Superior temporal gyrus (tissue), 1 donor: ENCODE measurements at regions not wholly inside any gene's neighbourhood (a gene's known extent, or its start where the extent isn't known, plus 50 kb on each side); places are given as distances from the start of the nearest gene placed in this dataset.

Experiments
- DNase-seq: peaks from one replicate; pipeline ENCODE4 v3.0.0-alpha.2; 2016; ENCODE audit errors: extremely low spot score

DNA sequence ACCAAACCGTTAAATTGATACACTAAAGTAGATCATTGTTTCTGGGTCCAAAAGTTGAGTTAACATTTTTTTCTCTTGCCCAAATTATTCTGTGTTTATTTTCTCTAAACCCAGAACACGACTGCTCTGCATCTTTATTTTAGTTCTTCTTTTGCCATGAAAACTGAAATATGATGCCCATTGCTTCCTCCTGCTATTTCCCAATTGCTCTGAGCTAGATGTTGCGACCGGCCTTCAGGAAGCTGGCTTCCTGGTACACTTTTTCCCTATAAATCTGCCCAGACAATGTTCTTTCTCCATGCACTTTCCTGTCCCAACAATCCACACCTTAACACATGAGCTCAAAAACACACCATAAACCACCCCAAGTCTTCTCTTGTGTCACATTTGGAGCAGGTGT, 501.4 kb downstream of the FBXO15 start:
- no peak for DNase-seq

DNA sequence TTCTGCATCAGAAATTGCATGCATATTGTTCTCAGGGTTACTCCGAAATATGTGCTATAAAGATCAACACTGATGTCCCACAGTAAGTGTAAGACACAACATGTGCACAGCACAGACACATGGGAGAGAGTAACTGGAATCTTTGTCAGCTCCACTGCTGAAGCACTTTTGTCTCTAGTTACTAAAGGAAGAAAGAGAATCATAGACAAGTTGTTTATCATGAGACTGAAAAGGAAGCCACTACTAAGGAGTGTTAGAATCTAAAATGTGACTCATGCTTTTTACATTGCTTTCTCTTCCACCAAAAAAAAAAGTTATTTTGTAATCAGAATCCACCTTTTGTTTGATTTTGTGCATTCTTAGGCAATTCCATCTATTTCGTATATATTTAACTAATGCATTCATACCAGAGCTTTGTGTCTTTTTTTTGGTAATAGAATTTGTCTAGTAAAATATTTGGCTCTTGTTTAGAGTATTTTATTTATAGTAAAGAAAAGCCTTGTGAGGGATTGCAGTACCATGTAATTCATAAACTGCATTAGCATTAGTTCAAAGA, 502.4 kb downstream of the FBXO15 start:
- no peak for DNase-seq

DNA sequence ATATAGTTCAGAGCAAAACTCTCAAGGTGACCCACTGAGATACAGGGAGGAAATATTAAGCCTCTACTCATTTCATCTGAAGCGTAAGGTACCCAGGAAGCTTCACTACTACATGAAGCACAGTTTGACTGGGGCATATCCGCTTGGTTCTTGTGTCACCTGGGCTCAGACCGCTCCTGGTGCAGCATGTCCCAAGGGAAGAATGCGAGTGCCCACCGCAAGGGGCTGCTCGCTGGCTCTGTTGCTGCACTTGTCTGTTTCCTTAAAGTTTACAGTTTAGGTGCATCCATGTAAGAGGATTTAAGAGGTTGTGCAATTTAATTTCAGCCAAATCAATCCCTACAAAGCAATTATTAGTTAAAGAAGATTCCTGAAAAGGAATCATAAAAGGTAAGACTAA, 507.8 kb downstream of the FBXO15 start:
- no peak for DNase-seq

DNA sequence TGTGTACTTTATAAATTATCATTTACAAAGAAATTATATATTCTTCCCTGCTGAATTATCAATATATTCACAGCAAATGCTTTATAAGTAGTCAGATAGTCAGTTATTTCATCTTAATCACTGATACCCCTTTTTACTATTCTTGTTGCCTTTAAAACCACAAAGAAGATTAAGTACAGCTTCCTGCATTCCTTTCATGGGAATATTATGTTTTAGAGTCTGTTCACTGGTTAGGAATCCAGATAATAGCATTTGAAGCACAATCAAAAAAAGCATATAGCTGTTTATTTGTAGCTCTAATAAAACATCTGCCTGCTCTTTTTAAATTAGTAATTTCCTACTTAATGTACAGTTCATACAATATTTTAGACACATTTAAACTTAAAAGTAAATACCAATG, 508.9 kb downstream of the FBXO15 start:
- no peak for DNase-seq

DNA sequence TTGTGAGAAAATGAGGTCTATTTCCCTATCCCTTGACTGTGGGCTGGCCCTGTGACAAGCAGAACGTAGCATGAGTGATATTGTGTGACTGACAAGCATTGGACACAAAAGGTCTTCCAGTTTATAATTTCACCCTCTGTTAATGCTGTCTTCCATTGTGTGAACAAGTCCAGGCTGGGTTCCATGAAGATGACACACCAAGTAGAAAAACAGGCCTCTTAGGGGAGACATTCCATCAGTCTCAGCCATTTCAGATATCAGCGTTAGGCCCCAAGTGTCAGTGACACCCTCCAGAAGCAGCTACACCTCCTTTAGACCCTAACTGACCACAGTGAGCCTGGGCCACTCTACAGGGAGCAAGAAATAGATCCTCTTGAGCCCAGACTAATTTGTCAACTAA, 511.3 kb downstream of the FBXO15 start:
- DNase-seq: no peak

DNA sequence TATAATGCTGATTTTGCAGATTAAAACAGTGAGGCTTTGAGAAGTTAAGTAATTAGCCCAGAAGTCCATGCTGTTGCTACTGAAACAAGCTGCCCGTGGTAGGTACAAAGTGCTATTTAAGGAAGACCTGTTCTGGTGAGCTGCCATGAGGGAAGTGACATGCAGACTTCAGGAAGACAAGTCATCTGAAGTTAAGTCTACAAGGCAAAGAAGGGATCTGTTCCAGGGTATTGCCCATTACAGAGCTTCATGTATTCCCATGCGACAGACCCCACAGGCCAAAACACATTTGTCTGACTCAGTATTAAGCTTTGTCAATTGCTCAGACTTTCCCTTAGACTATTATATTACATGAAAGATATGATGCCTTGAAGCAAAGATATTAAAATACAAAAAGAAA, 520.8 kb downstream of the FBXO15 start:
- DNase-seq: no peak

DNA sequence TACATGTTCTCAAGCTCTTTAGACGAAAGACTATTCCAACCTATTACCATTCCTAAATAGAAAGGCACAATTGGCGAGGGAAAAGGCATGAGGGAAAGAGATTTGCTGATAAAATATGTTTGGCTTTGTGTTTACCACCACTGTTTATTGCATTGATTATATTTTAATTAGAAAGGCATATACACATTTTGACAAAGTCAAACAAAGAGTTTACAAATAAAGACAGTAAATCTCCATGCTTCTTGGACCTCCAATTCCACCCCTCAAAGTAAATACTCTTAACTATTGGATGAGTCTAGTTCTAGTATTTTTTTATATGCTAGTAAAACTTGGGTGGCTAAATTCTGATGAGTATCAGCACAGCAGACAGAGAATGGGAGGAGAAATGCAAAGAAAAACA, 521.4 kb downstream of the FBXO15 start:
- DNase-seq: no peak

DNA sequence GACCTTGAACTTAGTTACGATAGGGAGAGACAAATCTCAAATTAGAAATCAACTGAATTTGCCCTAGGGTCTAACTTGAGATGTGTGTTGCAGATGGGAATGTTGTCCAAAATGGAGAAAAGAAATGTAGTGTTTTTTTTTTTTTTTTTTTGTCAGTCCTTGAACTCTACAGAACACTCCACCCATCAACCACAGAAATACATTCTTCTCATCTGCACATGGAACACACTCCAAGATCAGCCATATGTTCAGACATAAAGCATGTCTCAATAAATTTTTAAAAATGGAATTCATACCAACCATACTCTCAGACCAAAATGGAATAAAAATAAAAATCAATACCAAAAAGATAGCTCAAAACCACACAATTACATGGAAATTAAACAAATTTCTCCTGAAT, 526.5 kb downstream of the FBXO15 start:
- DNase-seq: no peak

DNA sequence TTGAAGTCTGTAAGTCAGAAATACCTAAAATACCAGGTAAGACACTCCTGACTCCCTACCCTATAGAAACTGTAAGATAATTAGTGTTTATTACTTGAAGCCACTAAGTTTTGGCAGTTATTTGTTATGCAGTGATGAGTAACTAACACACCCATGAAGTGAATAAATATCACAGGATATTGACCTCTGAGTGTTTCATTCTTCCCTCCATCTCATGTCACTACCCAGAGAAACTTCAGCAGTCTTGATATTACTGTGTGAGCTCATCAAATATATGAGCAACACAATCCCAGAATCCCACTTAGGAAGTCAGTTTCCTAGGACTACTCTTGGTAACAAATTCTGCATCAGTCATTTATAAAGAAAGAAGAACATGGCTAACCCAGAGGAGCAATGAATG, 529.7 kb downstream of the FBXO15 start:
- DNase-seq: no peak

DNA sequence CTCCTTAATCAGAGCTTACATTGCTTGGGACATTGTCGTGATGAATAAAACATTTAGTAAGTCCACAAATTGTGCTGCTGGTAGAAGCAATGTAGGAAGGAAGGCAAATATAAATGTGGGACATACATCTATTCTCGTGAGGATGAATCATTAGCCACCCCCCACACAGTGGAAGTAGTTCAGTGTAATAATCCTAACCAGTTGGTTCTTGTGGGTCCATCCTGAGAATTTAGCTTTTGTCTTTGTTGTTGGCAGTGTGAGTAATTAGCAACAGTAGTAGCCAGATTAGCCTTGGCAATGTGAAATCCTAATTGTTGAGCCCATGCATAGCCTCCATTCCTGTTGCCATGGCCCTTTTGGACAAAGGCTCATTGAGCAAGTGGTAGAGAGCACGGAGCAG, 532.1 kb downstream of the FBXO15 start:
- DNase-seq: peak; percentile 28

DNA sequence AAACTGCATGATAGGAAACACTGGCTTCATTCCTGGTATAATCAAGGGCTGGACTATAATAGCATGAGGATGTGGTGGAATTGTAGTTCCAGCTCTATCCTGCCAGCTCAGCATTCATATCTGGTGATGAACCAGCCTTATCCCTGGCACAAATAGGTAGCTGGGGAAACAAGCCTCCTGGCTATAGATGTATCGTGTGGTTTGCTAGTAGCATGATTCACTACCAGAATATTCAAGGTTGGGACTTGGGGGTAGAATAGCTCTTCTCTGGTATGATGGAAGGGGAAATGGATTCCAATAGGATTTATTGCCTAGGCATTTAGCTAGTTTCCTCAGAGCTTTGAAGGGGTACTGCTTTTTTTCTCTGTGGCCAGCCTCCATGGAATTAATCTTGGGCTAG, 532.8 kb downstream of the FBXO15 start:
- peak; percentile 20 for DNase-seq

DNA sequence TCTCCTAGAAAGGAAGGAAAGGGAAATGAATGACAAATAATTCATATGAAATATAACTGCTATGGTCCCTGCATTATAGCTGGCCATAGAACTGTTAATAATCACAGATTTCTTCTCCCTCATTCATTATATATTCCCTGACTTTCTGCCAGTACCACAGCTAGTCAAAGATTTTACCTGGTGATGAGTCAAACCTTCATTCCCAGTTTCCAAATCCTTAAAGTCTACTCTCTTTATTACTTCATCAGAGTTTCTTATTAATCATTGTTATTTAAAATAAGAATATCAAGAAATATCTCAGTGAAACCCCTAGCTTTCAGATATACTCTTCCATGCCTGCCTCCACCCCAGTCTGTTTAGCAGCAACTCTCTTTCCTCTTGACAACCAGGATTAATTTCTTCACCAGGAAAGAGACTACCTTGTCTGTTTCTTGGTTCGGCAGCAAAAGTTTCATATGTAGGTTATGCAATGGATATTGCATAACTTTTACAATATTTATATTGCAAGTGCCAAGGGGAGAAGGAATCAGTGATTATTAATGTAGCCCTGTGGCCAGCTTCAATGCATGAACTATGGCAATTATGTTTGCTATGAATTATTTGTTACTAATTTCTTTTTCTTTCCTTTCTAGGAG, 533.8 kb downstream of the FBXO15 start:
- no peak for DNase-seq

DNA sequence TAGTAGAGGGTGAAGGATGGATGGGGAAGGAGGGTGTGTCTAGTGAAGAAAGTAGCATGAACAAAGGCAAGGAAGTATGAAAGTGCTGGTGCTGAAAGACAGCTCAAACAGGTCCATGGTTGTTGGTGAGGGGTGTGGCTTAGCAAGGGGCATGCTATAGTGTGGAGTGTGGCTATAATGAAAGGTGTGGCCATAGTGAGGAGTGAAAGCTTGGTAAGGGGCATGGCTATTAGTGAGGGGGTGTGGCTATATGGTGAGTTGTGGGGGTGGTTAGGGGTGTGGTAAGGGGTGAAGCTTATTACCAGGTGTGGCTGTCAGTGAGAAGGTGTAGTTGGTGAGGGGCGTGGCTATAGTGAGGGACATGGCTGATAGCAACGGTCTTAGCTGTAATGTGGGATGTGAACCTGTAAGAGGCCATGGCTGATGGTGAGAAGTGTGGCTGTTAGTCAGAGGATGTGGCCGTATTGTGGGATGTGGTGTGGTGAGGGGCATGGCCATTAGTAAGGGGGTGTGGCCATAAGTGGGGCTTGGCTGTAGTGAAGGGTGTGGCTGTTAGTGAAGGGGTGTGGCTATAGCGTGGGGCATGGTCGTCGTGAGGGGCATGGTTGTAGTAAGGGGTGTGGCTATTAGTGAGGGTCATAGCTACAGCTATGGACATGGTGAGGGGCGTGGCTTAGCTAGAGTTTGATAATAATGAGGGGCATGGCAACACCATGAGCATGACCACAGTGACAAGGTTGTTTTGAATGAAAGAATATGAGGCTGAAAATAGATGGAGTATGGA, 549.6 kb downstream of the FBXO15 start:
- no peak for DNase-seq

DNA sequence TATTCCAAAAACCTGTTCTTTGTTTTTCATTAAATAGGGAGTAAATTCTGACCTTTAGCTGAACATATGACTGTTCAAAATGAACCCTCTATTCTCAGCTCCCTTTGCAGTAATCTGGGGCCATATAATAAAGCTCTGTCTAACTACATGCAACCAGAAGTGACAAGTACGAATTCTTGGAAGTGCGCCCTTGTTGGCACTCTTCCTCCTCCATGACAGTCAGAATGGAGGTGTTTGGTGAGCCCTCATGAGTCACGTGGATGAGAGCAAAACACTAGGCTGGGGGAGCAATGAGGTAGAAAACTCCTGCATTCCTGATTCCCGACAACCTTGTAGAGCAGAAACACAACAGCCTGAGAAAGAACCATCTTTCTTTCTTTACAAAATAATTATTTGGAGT, 552.9 kb downstream of the FBXO15 start:
- DNase-seq: no peak

DNA sequence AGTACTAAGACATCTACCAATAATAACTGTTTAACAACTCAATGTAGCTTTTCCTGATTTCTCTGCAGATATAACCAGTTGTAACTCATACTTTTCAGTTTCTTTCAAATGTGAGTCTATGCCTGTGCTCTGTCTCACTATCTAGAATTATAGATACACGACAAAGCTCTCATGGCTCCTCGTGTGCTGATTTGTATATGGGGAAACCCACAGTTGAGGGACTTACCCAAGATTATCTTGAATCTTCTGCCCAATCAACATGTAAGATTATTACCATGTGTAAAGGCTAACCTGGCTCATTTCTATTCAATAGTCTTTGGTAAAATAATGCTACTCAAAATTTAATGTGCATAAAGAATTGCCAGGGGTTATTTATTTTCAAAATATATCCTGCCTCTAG, 554.4 kb downstream of the FBXO15 start:
- DNase-seq: no peak

DNA sequence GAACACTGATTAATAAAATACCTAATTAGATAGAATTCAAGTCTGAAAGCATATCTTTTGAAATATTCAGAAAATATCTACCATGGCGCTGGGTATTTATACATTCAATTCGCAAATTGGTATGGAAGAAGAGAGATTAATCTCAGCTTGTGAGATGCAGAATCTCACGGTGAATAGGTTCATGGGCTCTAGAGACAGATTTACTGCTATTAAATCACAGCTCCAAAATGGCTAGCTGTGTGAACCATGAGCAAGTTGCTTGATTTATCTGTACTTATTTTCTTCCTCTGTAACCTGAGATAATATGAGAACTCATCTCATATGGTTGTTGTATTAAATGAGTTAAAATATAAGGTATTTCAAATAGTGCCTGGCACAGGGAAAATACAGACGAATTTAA, 556.7 kb downstream of the FBXO15 start:
- DNase-seq: no peak

DNA sequence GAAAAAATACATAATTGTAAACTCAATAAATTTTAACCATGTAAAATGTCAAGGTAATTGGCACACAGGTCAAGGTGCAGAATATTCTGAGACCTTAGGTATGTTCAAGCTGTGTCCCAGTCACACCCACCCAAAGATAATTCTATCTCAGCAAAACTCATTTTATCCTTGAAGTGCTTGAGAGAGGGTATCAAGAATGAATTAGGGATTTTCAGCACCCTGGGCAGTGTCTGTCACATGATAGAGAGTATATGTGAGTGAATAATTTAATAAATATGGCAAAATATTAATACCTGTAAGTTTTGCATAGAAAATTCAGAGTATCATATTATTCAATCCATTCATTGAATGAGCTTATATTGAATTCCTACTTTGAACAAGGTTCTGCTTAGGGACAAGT, 567.9 kb downstream of the FBXO15 start:
- no peak for DNase-seq

DNA sequence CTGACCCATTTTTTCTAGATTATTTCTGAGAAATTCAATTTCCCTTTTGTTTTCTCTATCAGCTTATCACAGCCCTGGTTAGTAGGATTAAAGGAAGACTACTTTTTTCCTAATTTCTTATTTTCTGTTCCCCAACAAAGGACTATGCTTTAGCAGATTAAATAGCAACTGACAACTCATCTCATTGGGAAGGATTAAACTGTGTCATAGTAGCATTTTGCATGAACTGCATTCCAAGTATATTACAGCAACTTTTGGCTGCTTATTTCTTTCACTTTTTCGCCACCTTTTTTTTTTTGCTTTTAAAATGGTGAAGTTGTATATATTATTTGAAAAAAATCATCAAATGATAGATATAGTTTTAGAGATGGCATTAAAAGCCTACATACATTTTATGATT, 570.3 kb downstream of the FBXO15 start:
- no peak for DNase-seq

DNA sequence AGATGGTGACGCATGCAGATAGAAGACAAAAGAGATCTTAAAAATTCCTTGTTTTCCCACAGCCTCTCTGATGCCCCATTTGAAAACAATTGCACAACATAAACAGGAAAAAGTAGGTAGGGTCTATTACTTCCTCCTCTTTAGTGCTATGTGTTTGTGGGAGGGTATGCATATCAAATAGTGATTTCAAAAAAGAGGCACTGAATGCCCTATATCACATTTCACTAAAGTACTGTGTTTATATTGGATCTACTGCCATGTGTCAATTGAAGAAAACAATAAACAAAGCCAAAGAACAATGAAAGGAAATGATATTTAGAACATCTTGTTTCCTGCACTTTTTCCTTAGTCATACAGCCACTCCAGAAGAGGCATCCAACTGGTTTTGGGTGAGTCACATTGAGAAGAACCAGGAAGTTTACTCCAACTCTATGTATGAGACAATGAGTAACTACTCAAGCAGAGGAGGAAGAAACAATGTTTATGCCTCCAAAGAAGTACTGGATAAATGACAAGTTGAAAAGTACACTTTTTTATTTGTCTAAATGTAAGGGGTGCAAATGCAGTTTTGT, 583.6 kb downstream of the FBXO15 start:
- DNase-seq: no peak

DNA sequence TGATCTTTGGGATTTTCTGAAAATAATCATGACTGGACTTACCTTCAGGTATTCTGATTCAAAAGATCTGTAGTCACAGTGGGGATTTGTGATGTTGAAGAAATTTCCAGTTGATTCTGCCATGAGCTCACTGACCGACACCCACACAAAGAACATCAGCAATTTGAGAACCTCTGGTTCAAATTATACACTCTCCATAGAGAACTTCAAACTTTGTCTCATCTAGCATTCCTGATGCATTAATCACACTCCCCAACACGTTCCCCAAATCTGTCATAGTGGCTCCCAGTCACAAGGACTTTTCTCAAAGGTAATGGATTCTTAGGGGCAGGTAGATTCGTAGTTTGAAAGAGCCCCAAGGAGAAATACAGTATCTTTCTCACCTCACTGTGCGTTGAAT, 584.3 kb downstream of the FBXO15 start:
- no peak for DNase-seq

DNA sequence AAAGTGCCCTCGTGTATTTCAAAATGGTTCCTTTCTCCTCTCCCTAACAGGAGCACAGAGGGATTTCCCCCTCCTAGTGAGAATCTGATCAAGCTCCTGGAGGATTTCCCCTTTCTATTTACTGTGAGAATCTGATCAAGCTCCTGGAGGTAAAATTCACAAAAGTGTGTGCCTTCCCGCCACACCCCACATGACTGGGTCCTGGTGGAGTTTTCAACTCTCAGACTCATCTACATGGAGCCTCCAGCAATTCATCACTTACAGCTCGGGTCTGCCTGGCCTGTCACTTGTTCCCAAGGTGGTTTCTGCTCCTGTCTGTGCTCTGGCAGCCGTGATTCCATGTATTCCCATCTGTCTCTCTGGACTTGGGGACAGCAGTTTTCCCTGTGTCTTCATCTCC, 590.7 kb downstream of the FBXO15 start:
- no peak for DNase-seq

DNA sequence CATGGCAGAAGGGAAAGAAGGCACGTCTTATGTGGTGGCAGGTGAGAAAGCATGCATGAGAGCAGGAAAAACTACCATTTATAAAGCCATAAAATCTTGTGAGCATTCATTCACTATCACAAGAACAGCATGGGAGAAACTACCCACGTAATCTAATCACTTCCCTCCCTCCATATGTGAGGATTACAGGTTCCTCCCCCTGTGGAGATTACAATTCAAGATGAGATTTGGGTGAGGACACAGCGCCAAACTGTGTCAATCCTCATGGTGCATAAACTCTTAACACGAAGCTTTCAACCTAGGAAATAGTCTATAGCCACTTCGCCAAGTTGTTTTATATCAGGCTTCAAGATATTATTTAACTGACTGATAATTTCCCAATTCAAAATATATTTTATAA, 595.5 kb downstream of the FBXO15 start:
- DNase-seq: no peak

DNA sequence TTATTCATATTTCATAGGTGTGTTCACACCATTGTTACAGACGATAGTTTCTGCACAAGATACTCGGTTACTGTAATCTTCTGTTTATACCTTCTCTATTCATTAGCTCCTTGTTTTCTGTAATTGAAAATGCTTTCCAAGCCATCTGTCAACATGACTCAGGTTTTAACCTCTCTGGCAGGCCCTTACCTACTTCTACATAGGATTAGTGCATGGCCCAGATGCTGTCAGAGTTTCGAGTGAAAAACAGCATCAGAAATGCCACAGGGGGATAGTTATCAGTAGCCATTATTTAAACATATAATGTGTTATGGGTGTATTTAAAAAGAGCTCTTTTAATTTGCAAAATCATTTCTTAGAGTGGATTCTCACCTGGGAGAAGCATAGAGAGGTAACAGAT, 596.4 kb downstream of the FBXO15 start:
- DNase-seq: no peak
